Liver (tissue), 3 donors: ENCODE measurements at regions not wholly inside any gene's neighbourhood (a gene's known extent, or its start where the extent isn't known, plus 50 kb on each side); places are given as distances from the start of the nearest gene placed in this dataset.

Experiments used
- ATF3 ChIP-seq: IDR thresholded peaks from 2 replicates; pipeline ENCODE4 v1.6.1; 2016; ENCODE audit warnings: antibody characterized with exemption
- EGR1 ChIP-seq, 2 donors: IDR thresholded peaks; 2 replicates each; pipeline ENCODE4 v1.6.1; 2016 to 2018; ENCODE audit warnings: antibody characterized with exemption in 2 of 2, low read depth in 2 of 2
- GABPA ChIP-seq, 2 donors: IDR thresholded peaks in 1 of 2; conservative IDR thresholded peaks in 1 of 2; 2 replicates each; pipeline ENCODE4 v1.6.1; 2016; ENCODE audit warnings: antibody characterized with exemption in 2 of 2, mild to moderate bottlenecking in 1 of 2, moderate library complexity in 1 of 2
- JUND ChIP-seq, 2 donors: IDR thresholded peaks; 2 replicates each; pipeline ENCODE4 v1.6.1; 2016; ENCODE audit warnings: antibody characterized with exemption in 2 of 2
- MAX ChIP-seq: IDR thresholded peaks from 2 replicates; pipeline ENCODE4 v1.6.1; 2016; ENCODE audit warnings: antibody characterized with exemption
- RAD21 ChIP-seq, 2 donors: IDR thresholded peaks; 2 replicates each; pipeline ENCODE4 v1.6.1; 2016; ENCODE audit warnings: antibody characterized with exemption in 2 of 2, mild to moderate bottlenecking in 2 of 2
- REST ChIP-seq: IDR thresholded peaks from 2 replicates; pipeline ENCODE4 v1.6.1; 2016; ENCODE audit warnings: antibody characterized with exemption, mild to moderate bottlenecking
- SP1 ChIP-seq: IDR thresholded peaks from 2 replicates; pipeline ENCODE4 v1.6.1; 2018; ENCODE audit warnings: antibody characterized with exemption, mild to moderate bottlenecking
- TAF1 ChIP-seq: conservative IDR thresholded peaks from 2 replicates; pipeline ENCODE4 v1.6.1; 2016; ENCODE audit warnings: antibody characterized with exemption, mild to moderate bottlenecking
- YY1 ChIP-seq: IDR thresholded peaks from 2 replicates; pipeline ENCODE4 v1.6.1; 2016; ENCODE audit warnings: antibody characterized with exemption, mild to moderate bottlenecking
- ZBTB33 ChIP-seq: IDR thresholded peaks from 2 replicates; pipeline ENCODE4 v1.6.1; 2016; ENCODE audit warnings: antibody characterized with exemption
- TF ChIP-seq, protein P1 (sequence below): fragments of 150-350 bp; IDR thresholded peaks from 2 replicates; pipeline ENCODE4 v1.5.1; 2017; ENCODE audit warnings: improper control_type of control experiment, low read depth, low read length; ENCODE audit not compliant: missing input control
- donor health status: healthy.
- donor health status: healthy.

GRCh38 chr4:15130441-15130840 lies 128.2 kb downstream of the CPEB2 start:
- TF ChIP-seq YY1 (no peak), REST (no peak), GABPA (IDR thresholded peaks at IDR 0.05 in 1 of 2, conservative IDR thresholded peaks at IDR 0.05 in 1 of 2) (no peak), MAX (no peak), ATF3 (no peak), TAF1 (no peak), SP1 (no peak), EGR1 (IDR thresholded peaks at IDR 0.05; ENCODE audit: low read depth in 2 of 2) (no peak), JUND (IDR thresholded peaks at IDR 0.05) (no peak), RAD21 (IDR thresholded peaks at IDR 0.05) (no peak), ZBTB33 (no peak)
- TF ChIP-seq, protein P1, sequence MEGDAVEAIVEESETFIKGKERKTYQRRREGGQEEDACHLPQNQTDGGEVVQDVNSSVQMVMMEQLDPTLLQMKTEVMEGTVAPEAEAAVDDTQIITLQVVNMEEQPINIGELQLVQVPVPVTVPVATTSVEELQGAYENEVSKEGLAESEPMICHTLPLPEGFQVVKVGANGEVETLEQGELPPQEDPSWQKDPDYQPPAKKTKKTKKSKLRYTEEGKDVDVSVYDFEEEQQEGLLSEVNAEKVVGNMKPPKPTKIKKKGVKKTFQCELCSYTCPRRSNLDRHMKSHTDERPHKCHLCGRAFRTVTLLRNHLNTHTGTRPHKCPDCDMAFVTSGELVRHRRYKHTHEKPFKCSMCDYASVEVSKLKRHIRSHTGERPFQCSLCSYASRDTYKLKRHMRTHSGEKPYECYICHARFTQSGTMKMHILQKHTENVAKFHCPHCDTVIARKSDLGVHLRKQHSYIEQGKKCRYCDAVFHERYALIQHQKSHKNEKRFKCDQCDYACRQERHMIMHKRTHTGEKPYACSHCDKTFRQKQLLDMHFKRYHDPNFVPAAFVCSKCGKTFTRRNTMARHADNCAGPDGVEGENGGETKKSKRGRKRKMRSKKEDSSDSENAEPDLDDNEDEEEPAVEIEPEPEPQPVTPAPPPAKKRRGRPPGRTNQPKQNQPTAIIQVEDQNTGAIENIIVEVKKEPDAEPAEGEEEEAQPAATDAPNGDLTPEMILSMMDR: no peak
